GM12872 (cell line): ENCODE measurements at regions not wholly inside any gene's neighbourhood (a gene's known extent, or its start where the extent isn't known, plus 50 kb on each side); places are given as distances from the start of the nearest gene placed in this dataset.

Experiments used
- CTCF ChIP-seq: IDR thresholded peaks from 3 replicates; pipeline ENCODE4 v1.5.1; 2011; ENCODE audit warnings: low read depth, mild to moderate bottlenecking, low read length, moderate library complexity; ENCODE audit not compliant: insufficient read depth

- no peak for TF ChIP-seq CTCF
Measured at GRCh38 chr17:12584727-12585126, 81.0 kb upstream of the MYOCD start.

- TF ChIP-seq CTCF = no peak
Measured at GRCh38 chr17:12588531-12588930, 77.2 kb upstream of the MYOCD start.

- TF ChIP-seq CTCF = no peak
Measured at GRCh38 chr17:12590417-12590816, 75.3 kb upstream of the MYOCD start.

GRCh38 chr17:12591021-12591735, 74.5 kb upstream of the MYOCD start:
- no peak for TF ChIP-seq CTCF

- TF ChIP-seq CTCF = no peak
Measured at GRCh38 chr17:12592941-12593340, 72.7 kb upstream of the MYOCD start.

- TF ChIP-seq CTCF = no peak
Measured at GRCh38 chr17:12596961-12597360, 68.7 kb upstream of the MYOCD start.

- TF ChIP-seq CTCF = no peak
Measured at GRCh38 chr17:12597895-12598294, 67.8 kb upstream of the MYOCD start.
